Middle frontal gyrus (tissue), 1 donor: ENCODE measurements at regions not wholly inside any gene's neighbourhood (a gene's known extent, or its start where the extent isn't known, plus 50 kb on each side); places are given as distances from the start of the nearest gene placed in this dataset.

Experiments
- DNase-seq: peaks from one replicate; pipeline ENCODE4 v3.0.0-alpha.2; 2015; ENCODE audit warnings: low spot score; ENCODE audit errors: extremely low spot score

DNA sequence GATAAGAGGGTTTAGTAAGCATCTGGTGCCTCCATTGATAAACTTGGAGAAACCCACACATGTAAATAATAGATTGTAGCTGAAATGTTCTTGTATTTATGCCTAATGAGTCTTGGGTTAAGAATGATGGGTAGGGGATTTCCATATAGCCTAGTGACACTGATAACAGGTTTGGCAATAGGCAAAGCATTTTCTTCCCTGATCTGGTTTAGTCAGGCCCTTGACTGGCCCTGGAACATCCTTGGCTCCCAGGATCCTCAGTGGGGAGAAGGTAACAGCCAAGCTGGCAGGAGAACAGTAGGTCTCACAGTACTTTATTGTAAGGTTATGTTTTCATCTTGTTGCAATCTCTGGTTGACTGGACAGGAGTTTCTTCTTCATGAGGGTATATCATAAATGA lies 228.4 kb downstream of the DIPK2A start:
- DNase-seq: no peak

DNA sequence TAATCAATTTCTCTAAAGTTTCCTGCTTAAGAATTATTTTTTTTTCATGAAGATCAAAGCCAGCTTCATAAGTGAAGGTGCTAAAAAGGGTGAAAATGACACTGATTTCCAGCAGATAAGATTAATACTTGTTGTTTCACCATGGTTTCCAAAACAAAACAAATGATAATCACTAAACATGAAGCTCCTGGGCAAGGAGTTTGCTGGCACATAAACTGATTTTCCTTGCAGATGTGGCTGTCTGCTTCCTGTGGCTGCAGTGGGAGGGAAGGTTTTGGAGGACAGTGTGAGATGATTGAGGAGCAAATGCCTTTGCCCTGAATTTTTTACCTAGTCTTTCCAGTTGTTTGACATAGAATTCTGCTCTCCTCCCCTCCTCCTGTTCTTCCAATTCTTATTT lies 228.8 kb downstream of the DIPK2A start:
- DNase-seq: no peak

DNA sequence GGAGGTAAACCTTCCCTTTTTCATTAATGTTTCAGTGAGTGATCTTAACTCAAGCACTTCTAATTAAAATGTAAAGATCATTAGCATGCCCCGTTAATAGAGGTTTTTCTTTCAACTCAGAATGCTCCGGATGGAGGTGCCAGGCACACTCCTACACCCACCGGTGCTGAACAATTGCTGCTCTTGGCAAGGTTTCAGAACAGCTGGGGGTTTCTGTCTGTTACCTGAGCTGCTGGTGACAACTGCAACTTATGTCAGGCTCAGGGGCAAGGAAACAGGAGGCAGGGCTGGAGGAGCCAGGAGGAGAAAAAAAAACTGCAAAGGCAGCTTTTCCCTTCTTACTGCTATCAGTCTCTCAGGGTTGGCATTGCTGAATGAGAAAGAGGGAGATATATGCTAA lies 250.1 kb downstream of the DIPK2A start:
- DNase-seq: no peak

DNA sequence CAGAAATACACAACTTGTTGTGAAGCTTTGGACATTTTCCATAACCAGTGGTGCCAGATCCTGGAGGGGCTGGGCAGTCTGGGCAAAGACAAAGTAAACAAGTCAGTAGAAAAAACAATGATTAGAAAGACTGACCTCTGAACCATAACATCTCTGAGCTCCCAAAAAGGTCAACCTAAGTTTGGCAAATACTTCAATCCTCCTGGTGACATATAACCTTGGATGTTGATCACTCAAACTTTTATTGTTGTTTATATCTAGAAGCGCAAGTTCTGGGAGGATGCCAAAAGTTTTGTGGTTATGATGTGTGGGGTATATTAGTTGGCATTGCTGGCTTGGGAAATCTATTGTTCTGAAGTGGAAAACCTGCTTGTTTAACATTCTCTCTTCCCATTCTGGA lies 257.7 kb downstream of the DIPK2A start:
- DNase-seq: no peak

DNA sequence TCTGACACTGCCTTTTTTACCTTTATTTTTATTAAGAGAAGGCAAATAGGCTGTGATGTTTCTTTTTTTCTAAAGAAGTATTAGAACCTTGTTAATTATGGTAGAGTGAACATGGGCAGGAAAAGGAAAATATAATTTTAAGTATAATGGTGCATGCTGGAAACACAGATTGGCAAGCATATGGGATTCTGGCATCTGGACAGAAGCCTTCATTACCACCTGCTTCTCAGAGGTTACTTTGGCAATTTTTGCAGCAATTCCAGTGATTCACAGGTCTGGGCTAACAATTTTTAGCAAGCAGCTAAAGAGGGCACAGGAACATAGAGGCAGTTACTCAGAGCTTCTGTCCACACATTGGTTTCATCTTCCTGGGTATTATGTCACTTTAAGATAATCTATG lies 258.3 kb downstream of the DIPK2A start:
- DNase-seq: peak; percentile 29

DNA sequence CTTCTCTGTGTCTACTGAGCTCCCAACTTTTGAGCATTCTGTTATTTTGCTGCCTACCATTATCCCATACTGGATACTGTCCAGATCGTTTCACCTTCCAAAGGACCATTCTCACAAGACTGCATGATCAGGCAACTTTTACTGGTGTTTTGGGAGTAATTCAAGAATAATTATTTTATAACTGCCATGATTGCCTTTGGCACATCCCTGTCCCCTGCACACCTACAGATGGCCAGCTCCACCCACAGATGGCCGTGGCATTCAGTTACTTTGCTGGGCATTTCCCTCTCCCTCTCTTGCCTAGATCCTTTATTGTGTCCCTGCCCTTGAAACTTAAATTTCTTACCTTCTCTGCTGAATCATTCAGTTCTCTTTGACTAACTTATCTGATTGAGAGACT lies 263.9 kb downstream of the DIPK2A start:
- DNase-seq: no peak

DNA sequence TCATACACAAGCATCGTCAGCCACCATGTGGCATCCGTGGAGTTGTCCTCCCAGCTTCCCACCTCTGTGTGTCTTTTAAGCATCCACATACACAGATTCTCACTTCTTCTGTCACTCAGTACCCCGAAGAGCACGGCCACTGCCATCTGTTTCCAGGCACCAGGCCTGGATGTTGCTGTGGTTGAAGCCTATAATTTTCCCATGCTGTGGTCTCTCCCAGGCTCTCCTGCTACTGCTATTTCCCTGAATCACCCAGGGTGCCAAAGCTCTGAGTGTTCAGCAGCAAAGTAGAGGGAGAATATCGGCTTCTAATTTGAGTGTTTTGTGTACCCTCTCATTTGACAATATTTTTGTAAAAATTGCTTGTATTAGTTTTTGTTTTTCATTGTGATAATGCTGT lies 265.7 kb downstream of the DIPK2A start:
- DNase-seq: no peak

DNA sequence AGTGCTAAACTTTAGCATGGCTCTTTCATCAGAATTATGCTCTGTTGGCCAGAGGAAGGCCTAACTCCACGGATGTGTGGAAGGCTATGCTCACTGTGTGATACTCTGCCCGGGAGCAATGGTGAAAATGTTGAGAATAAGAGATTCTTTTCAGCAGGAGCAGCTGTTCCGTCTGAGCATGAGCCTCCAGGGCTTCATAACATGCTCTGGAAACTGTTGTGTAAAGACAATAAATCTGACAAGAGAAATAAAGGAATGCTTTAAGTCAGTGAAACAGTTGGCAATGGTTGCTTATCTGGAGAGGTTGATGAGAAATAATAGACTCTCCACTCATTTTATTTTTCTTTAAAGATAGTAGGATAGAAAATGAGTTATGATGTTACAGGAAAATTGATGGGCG lies 269.8 kb downstream of the DIPK2A start:
- DNase-seq: no peak

DNA sequence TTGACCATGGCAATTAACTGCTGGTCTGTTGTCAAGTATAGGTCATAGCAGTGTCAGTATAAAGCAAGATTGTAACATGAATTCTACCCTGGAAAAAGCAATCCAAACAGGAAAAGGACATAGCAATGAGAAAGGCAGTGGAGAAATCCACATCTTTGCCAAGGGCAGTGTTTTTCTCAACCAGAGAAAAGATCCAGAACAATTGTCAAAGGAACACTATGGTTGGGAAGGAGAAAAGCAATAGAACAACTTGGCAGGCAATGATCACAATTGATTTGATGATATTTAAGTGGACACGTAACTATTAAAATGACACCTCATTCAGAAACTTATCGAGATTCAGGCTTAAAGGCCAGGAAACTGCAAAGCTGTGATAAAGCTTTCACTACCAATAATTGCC lies 271.1 kb downstream of the DIPK2A start:
- no peak for DNase-seq

DNA sequence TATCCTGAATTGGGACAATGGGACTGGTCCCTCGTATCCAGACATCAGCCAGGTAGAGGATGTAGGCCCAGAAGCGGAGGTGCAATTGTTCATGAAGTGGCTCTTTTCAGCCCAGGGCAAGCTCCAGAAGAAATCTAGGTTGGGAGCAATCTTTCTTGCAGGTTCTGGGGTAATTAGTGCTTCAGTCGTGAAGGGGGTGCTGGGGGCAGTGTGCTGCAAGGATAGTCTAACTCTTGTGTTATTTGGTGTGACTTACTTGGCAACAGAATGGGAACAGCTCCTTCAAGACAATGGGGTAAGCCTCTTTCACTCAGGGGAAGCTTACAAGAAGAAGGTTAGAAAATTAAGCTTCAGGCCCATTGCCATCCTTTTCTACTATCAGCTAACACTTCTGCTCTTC lies 273.0 kb downstream of the DIPK2A start:
- DNase-seq: no peak

DNA sequence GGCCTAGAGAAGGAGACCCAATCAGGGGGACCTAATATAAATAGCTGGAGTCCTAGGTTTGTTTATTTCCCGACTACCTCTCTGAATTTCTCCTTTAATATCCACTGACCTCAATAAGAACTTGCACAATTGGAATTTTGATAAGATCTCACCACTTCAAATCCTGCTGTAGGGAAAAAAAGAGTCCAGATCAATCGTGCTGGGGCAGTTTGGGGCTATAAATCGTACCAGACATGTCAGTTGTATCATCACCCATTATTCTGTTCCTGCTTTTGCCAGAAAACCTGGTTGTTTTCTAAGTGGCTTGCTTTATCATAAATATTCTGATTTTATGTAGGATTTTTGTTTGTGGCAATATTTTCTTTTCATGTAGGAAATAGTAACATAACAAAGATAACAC lies 281.3 kb downstream of the DIPK2A start:
- DNase-seq: no peak

DNA sequence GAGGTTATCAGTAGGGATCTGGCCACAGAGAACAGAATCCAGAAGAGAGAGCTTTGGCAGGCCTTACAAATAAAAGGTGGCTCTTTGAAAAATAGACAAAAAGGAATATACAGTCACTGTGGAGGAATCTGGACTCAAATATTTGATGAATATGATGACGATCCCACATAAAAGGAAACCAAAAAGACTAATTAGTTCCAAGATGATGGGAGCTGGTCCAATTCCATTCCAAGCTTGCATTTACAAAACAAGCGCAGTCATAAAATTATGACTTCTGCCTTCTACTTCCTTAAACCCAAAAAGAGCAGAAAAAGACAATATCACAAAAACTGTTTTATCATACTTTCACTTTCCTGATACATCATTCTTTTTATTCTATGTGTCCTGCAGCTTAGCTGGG lies 285.8 kb downstream of the DIPK2A start:
- DNase-seq: no peak

DNA sequence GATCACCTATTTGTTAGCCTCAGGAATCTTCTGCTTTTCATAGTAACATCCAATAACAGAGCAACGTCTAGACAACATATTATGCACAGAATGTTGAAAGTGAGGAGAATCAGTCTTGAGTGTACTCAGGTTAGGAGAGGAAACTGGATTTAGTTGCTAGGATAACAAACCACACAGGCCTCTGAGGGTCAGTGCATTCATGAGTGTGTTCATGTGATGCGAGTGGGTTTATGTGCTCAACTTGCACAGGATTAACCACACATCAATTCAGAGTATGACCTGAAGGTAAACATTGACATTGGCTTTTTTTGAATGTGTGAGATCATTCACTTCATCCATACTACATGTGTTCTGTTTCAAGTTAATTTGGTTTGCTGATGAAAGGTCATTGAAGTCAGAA lies 287.6 kb downstream of the DIPK2A start:
- DNase-seq: no peak

DNA sequence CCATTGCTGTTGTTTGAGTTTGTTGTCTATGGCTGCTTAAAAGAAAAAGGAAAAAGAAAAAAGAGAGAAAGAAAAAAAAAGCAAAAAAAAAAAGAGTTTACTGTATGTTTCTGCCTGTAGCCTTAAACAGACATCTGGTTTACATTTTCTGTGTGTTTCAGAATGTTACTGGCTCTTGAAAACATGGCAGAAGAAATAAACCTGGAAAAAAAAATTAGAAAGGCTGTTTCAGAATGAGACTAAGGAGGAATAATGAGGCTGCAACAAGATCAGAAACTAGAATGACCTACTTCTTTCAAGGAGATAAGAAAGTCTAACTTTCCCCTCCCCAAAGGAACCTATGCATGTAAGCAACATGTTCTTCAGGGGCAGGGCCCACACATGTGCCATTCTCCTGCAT lies 292.1 kb downstream of the DIPK2A start:
- DNase-seq: no peak

DNA sequence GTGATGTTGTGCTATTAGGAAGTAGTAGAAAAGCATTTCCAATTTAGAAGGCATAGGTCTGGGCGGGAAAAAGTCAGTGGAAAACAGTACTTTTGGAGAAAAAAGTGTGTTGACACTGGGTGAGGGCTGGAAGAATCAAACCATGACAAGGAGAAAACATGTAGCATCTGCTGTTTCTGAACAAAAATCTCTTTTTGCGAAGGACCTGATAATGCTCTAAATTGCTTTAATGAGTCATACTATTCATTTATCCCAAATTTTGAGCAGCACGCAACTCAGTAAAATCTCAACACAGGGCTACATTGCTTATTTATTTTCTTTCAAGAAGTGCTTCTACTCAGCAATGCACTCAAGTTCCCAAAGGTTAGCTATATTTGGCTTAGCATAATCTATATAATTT lies 292.7 kb downstream of the DIPK2A start:
- DNase-seq: no peak

DNA sequence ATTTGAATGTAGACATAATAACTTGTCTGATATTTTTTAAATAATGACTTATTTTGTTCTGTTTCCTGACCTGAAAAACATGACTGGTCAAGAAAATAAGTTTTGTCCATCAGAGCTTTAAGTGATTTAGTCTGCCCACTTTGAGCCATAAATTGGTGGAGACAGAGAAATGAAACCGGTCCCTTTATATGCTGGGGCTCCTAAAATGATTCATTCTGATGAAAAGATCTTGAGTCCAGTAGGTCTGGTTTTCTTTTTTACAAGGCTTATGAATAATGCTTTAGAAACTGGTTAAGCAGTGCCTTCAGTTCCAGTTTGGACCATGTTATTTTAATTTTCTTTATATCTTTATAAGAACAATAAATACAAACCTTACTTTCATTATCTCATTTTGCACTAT lies 293.2 kb downstream of the DIPK2A start:
- no peak for DNase-seq

DNA sequence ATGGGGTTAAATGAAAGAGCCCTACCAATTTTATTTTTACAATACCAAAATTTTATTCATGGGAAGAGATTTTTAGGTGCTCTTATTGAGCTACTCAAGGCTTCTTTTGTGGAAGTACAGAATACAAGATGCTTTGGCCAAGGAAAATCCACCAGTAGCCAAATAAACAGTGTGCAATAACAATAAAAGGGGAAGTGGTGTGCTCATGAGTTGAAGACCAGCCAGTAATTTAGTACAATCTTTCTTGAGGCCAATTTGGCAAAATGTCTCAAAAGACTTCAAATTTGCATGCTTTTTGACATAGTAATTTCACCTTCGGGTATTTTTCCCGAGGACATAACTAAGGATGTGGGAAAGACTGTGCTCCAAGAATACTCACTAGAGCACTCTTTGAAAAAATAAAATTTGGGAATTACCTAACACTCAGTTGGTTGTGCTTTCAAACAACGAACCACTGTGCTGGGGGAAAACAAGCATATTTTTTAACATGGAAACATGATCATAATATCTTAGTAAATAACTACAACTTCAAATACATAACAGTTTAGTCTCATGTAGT lies 294.0 kb downstream of the DIPK2A start:
- DNase-seq: no peak

DNA sequence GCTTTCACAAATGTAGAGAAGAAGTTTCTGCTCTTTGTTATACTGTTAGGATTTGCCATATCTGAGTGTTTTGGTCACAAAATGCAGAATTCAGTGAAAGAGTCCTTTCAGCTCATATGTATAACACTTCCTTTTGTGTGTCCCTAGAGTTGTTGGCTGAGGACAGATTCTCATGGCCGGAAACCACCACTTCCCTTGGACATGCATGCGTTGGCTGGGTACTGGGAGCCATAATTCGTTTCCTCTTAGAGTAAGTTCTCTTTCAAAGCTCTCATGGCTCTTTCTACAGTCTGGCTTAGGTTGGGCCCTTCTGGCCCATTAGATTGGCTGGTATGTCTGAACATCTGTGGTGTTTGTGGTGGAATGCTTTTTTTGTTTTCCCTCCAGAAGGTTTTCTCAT lies 298.5 kb downstream of the DIPK2A start:
- no peak for DNase-seq

DNA sequence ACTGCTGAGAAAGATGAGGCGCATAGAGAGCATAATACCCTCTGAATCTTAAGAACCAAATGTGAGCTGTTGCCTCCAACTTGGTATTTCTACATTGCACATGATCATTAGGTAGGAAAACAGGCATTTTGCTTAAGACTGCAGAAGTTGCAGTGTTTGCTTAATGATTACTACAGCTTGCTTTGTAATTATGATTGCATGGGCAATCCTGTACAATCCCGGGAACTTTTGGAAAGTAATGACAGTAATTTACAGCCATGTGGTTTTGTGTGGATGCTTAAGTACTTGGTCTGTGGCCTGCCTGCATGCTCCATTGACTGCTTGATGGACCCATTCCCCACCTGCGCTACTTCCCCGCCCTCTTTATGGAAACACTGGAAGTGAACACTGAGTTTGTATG lies 301.1 kb downstream of the DIPK2A start:
- DNase-seq: no peak

DNA sequence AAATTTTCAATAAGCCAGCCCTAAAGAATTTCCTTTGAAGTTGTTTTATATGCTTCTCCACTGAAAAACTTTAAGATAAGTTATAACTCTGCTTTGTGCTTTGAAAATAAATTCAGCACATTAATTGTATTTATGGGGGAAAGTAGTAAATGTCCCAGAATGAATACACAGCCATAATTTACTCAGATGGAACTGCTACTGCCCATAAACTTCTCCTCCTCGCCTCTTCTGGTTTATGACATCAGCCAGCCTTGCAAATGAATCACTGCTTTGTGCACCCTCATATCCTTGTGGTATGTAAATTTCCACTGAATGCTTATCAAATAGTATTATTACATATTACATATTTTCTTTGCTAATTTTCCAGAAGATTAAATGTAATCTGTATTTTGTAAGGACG lies 302.0 kb downstream of the DIPK2A start:
- no peak for DNase-seq

DNA sequence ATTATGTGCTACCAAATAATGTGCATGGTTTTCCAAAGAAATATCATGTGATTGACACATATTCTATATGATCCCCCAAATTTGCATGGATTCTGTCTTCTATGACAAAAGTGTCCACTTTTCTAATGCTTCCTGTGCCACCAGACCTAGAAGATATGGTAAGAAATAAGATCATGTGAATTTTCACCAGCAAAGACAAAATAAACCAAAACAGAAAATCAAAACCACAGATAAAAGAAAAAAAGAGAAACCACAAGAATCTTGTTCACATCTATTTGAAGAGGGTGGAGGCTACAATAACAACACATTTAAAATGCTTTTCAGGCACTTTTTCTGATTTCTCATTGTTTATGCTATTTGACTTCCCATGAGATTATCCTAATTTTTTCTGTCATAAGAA lies 303.4 kb downstream of the DIPK2A start:
- no peak for DNase-seq

DNA sequence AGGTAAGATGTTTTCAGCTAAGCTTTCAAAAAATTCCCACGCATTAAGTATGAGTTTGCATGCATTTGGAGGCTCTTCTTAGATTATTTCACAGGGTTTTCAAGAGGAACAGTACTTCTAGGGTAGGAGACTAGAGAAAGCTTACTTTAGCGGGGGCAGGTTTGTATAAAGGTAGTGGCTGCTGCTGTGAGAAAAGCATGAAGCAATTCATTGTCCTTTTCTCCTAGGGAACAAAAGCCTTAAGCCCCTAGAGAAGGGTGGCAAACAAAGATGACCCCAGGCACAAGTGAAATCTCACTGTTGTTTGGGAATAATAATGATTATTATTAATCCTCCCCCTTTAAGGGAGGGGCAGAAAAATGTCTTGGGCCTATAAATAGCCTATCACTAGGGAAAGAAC lies 310.7 kb downstream of the DIPK2A start:
- DNase-seq: no peak

DNA sequence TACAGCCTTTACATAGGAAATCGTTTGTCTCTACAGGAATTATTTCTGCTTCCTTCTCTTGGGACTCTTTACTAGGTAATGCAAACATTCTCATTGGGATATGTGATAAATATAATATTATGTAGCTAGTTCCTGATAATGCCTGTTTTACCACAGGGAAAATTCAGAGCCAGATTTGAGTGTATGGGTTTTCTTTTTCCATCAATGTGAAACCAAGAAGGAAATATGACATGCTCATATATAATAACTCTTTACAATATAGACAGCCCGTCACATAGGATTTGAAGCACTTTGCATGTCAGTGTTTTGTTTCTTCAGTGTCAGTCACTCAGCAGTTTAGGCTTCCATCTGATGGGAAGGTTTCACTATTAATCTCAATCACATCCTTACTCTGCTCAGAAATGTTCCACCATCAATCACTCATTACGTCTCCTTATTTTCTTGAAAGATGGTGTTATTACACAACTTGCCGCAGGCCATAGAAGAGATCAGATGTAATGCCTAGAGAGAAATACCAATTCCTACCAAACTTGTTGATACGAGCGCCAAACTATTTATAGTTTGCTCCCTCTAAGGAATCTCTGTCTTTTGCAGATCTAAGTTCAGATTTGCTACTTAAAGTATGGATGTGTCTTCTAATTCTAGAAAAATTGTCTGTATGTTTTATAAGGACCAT lies 314.8 kb downstream of the DIPK2A start:
- DNase-seq: no peak

DNA sequence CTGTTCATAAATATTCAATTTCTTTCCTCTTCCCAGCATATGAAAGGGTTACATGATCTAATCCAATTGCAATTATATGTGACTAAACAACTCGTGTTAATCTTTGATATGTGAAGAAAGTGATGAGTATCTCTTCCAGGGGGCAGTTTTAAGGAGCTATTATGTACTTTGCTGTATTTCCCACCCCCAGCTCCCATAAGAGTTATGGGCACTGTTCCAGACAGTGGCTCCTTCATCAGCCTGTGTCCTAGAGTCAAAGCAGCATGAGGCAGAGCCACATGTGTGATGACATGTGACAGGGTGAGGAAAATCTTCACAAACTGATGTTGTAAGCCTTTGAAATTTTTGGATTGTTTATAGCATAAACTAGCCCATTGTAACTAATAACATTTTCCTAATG lies 315.4 kb downstream of the DIPK2A start:
- DNase-seq: no peak
